AG04449 (cell line): ENCODE measurements at regions not wholly inside any gene's neighbourhood (a gene's known extent, or its start where the extent isn't known, plus 50 kb on each side); places are given as distances from the start of the nearest gene placed in this dataset.

ENCODE experiments used
- CTCF ChIA-PET: fragments of 350-600 bp; formaldehyde crosslinking; extraction: SDS; loops from one replicate; lab custom pipeline; 2021; ENCODE audit warnings: antibody characterized with exemption; lab: Yijun Ruan, JAX
- POLR2A ChIA-PET: fragments of 400-600, 350-600 bp; formaldehyde crosslinking; extraction: SDS; loops from one replicate; lab custom pipeline; 2020; ENCODE audit warnings: antibody characterized with exemption, inconsistent platforms; lab: Yijun Ruan, JAX
- DNase-seq: peaks from one replicate; pipeline ENCODE4 v3.0.0-alpha.2; 2010; ENCODE audit warnings: low read depth, low spot score
- H3K4me3 ChIP-seq: 2 replicates; pipeline ENCODE4 v1.5.1; 2011; ENCODE audit warnings: low read depth, mild to moderate bottlenecking, control low read depth, low read length
- CTCF ChIP-seq: IDR thresholded peaks from one replicate; pipeline ENCODE4 v1.5.1; 2011; ENCODE audit warnings: mild to moderate bottlenecking, moderate library complexity, low read length, control low read depth, inconsistent platforms; ENCODE audit not compliant: insufficient read depth; ENCODE audit errors: missing control alignments

- H3K4me3 ChIP-seq: no peak overlapping the region
- ChIA-PET POLR2A (no interaction called here), CTCF (no interaction called here)
- DNase-seq: no peak
- no peak for TF ChIP-seq CTCF
These were observed 176.9 kb upstream of the ARHGAP24 start for GRCh38 chr4:85298037-85298436.

- POLR2A ChIA-PET: no interaction called here
- no peak for DNase-seq
- no peak overlapping the region for H3K4me3 ChIP-seq
- TF ChIP-seq CTCF: no peak
- CTCF ChIA-PET: no interaction called here
These were observed 172.7 kb upstream of the ARHGAP24 start for GRCh38 chr4:85302193-85302736.

GRCh38 chr4:85302756-85303155 is 172.2 kb upstream of the ARHGAP24 start:
- ChIA-PET CTCF (no interaction called here), POLR2A (no interaction called here)
- no peak overlapping the region for H3K4me3 ChIP-seq
- no peak for DNase-seq
- no peak for TF ChIP-seq CTCF

GRCh38 chr4:85318415-85318814 is 156.5 kb upstream of the ARHGAP24 start:
- TF ChIP-seq CTCF: no peak
- ChIA-PET POLR2A (no interaction called here), CTCF (no interaction called here)
- no peak overlapping the region for H3K4me3 ChIP-seq
- DNase-seq: no peak

- DNase-seq: no peak
- H3K4me3 ChIP-seq: no peak overlapping the region
- no peak for TF ChIP-seq CTCF
- CTCF ChIA-PET: interaction anchor here (1.2 to 1.4 kb wide), 2 partner anchors 10 to 13 kb away, joined by 4 to 5 read pairs; no protein-coding TSS in a partner anchor
- POLR2A ChIA-PET: no interaction called here
These were observed 116.1 kb upstream of the ARHGAP24 start for GRCh38 chr4:85358831-85359230.

- TF ChIP-seq CTCF: no peak
- ChIA-PET CTCF (no interaction called here), POLR2A (no interaction called here)
- DNase-seq: no peak
- H3K4me3 ChIP-seq: no peak overlapping the region
These were observed 112.4 kb upstream of the ARHGAP24 start for GRCh38 chr4:85362550-85362949.
